GM21423 (cell line): ENCODE measurements at regions not wholly inside any gene's neighbourhood (a gene's known extent, or its start where the extent isn't known, plus 50 kb on each side); places are given as distances from the start of the nearest gene placed in this dataset.
"Not testable (repeated sequence)": the region's sequence is repeated elsewhere in the genome, so short reads cannot be mapped to it uniquely, and the experiment has no call there.

Experiments
- ATAC-seq: cut with Tn5 transposase; IDR thresholded peaks from one replicate; pipeline ENCODE4 v1.9.1; 2021; ENCODE audit warnings: mild to moderate bottlenecking, moderate library complexity; ENCODE audit not compliant: unreplicated experiment

DNA sequence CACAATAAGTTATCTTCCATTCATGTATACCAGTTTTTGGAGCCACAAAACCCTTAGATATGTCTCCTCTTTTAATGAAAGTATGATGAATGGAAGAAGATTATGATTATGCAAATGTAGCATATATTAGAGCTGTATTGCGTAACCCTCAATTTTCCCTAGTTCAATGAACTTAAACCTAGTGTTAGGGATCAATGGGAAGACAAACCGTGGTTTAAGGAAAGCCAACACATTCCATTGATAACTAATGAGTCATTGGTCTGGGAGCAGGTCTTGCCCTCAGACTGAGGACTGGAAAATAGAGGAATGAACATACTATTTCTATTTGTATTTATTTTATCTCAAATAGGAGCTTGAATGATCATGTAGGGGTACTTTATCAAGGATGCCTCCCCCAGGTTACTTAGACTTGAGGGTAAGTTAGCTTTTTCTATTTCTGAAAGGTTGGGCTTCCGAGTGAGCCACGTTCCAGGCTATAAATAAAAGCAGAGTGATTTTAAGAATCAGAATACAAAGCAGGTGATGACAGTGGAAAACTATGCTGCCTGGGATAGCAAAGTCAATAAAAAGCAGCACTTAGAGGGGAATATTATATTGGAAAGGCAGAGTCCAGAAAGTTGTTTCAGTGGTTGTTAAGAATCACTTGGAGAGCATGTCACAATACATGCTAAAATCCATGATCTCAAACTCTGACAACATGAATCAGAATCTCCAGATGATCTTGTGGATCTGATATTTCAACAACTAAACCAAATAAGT lies 356.0 kb downstream of the ADAM29 start:
- ATAC-seq: no peak

DNA sequence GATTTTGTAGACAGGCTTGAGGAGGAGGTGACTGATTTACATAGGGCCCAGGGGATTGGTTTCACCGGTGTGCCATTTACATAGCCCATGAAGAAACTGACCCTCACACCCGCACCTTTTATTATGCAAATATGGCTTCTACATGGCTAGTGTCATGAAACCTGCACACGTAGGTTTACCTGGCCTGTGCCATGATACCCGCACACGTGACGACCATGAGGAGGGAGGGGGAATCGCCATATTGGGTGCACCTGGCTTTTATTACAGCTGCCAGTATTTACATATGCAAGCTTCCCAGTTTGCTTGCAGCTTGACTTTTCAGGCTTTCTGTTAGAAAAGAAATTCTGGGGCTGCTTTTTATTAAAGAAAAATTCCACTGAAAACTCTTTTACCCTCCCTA lies 359.7 kb downstream of the ADAM29 start:
- no peak for ATAC-seq

DNA sequence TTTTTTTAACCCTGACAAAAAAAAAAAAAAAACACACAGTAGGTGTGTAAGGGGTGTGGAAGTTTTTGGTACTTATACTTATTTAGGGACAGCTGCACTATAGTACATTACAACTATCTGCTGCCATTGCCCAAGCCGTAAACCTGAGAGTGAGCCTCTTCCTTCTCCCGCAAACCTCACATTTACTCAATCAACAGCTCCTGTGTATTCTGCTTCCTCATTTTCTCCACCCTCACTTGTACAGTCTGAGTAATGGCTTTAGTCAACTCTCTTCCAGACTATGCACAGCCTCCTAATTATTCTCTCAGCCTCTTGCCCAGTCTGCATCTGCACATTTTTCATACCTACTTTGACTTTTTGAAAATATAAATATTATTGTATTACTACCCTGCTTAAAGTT lies 362.0 kb downstream of the ADAM29 start:
- ATAC-seq: no peak

DNA sequence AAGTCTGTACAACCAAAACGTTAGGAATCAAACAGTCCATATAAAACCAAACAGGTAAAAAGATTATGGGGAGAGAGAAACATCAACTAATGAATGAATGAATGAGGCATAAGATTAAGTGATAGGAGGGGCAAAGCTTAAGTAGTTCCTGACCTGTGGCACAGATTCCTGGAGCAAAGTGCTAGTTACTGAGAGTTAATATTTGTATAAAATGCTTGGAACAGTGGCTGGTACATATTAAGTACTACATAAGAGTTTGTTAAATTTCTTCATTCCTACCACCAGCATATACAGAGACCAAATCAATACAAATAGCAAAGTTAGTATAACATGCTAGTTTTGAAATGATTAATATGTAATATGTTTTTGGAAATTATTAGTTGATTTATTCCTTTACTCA lies 363.7 kb downstream of the ADAM29 start:
- ATAC-seq: no peak

DNA sequence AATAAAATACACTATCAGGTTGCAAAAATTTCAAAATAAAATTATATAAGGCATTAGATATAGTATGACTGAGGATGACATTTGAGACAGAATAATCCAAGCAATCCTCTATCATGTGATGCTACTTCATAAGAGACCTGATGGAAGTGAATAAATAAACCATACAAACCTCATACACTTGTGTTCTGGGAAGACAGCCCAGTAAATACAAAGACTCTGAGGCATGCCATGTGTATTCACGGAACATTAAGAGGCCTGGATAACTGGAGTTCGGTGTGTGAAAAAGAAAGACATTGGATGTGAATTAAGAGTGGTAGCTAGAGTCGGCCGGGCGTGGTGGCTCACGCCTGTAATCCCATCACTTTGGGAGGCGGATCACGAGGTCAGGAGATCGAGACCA lies 364.2 kb downstream of the ADAM29 start:
- ATAC-seq: no peak

DNA sequence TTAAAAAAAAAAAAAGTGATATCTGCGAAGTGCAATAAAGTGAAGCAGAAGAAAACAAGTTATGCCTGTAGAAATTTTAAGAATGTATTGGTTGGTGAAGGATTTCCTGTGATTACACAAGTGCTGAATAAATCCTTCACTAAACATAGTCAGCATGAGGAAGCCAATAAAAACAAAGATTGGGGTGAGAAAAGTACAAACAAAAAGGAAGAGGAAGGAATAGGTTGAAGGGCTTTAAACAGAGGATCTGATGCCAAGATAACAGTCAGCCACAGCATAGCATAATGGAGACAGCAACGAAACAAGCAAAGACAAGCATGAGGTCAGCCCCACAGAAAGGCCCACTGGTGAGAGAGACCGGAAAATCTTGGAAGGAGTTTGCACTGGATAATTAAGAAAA lies 372.2 kb downstream of the ADAM29 start:
- ATAC-seq: no peak

DNA sequence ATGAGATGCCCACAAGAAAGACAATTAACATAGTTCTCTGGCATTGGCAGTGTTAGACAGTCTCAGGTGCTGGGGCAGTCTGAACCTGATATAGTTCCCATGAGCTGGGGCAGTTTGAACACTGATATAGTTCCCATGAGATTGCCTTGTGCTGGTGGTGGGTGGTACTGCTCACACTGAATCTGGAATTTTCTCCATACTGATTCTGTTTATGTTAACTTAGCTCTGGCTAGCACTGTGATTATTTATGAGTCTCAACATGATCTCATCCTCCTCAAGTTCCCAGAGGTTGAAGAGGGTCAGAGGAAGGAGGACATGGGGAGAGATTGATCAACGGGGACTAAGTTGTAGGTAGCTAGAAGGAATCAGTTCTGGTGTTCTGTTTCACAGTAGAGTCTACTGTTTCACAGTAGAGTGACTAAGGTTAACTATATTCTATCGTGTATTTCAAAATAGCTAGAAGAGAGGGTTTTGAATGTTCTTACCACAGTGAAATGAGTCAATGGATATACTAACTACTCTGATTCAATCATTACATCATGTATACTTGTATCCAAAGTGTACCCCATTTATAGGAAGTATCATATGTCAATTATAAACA lies 379.9 kb downstream of the ADAM29 start:
- ATAC-seq: no peak

DNA sequence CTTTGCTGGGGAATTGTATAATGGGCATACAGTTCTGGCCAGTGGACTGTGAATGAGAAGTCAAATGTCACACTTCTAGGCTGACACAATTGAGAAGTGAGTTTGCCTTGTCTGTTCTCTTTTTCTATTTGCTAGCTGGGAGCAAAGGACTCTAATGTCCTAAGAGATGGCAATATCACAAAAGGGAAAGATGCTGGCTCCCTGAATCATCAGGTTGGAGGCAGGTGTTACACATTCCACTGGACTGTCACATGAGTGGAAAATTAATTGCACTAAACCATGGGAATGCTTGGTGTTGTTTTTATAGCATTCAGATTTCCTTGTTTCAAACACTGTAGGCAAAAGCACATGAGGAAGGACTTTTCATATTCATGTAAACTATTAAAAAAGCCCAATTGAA lies 388.3 kb downstream of the ADAM29 start:
- no peak for ATAC-seq

DNA sequence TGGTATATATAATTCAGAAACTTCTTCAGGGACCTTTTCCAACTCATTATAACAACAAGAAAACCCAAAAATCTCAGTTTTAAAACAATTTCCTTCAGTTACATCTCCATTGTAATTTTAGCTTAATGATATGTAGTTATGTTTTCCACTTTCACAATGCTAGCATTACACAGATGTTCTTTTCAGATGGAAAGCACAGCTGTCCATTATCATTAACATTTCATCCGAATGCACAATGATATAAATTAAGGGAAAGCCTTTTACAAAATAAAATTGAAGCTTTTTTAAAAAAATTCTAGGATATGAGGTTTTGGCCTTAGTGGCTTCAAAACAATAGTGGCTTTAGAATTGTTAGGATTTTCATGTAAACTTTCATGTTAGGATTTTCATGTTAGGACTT lies 389.2 kb downstream of the ADAM29 start:
- ATAC-seq: no peak

DNA sequence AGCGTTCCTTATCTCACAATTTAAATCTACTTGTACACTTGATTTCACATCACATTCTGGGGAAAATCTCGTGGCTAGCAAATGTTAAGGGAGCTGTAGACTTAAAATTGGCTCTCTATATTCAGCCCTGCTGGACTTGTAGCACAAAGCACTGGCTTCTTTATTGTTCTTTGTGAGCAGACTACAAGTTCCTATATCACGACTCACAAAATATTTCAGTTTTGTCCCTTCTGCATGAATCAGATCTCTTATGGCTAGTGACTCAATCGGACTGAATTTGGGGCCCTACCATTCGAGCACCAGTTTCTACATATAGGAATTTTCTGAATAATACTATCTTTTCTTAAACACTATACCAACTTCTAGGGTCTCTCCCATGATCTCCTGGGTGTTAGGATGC lies 390.1 kb downstream of the ADAM29 start:
- ATAC-seq: no peak

DNA sequence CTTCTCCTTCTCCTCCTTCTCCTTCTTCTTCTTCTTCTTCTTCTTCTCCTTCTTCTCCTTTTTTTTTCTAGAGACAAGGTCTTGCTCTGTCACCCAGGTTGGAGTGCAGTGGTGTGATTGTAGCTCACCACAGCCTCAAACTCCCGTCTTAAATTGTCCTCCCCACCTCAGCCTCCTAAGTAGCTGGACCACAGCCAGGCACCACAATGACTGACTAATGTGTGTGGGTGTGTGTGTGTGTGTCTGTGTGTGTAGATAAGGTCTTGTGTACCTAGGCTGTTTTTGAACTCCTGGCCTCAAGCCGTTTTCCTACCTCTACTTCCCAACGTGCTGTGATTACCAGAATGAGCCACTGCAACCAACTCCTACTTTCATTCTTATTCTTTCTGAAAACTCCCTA lies 390.9 kb downstream of the ADAM29 start:
- no peak for ATAC-seq

DNA sequence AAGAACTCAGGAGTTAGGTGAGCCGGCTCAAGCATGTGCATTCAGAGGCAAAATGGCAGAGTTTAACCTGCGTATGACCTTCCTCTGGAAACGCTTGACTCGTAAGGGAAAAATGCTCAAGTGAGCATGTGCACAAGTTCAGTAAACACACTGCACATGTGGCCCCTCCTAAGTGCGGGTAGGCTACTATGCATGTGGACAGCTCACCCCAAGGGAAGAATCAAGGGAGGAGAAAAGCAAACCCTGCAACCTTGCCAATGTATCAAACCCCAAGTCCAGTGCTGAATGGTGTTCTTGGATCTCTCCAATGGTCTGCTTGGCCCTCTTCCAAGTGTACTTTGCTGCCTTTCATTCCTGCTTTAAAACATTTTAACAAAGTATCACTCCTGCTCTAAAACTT lies 407.1 kb downstream of the ADAM29 start:
- ATAC-seq: no peak

DNA sequence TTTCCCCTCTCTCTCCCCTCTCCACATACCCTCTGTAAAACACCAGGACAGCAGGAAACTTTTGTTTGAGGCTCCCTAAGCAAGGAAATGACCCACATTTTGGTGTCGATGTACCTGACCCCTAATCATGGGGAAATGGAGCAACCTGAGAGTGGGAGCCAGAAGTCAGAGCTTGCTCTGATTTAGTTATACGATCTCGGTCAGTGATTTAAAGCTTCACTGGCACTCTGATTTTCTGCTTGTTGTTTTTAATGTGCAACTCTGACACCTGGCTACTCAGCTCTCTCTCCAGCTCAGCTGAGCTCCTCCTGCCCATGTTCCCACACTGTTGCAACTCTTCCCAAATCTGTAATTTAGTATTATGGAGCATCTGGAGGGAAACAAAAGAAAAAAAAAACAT lies 408.6 kb downstream of the ADAM29 start:
- no peak for ATAC-seq

DNA sequence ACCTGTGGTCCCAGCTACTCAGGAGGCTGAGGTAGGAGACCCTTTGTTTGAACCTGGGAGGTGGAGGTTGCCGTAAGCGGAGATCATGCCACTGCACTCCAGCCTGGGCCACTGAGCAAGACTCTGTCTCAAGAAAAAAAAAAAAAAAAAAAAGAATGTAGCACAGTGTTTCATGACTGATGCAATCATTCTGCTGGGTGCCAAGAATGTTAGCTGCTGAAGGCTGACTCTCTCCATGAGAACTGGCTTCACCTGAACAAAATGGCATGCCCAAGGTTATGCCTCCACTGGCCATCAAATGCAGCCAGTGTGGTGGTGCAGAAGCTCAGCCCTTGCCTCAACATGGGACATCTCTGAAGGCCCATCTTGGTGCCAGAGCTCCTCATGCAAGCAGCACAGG lies 412.1 kb downstream of the ADAM29 start:
- ATAC-seq: no peak

DNA sequence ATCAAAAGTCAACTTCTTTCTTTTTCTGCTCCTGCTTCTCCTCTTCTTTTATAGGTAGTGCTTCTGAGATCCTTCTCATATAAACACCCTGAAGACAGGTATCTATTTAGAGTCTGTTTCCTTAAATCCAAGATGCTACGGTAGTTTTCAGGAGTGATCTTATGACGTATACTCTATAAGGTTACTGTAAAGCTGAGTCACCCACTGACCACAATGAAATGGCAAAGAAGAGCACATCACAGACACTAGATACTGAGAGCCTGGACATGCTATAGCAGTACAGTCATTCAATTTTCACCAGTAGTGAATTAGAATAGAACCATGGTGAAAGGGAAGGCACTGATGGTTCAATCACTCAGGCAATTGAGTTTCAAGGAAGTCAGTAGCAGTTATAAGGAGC lies 412.5 kb downstream of the ADAM29 start:
- no peak for ATAC-seq

DNA sequence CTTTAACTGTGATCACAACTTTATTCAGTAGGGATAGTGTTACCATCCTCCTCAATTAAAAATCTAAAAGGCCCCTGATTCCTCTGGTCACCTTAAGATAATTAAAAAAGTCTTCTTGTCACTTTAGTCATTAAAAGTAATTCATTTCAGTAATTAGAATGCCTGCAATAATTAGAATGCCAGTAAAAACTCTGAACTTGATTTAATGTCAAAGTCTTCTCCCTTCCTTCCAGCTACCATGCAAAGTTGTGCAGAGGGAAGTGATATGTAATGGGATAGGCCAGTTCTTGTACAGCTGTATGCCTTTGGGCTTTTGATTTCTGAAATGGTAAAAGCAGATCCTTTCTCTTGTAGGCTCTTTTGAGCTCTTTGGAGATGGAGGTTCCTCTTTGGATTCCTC lies 417.2 kb downstream of the ADAM29 start:
- no peak for ATAC-seq

DNA sequence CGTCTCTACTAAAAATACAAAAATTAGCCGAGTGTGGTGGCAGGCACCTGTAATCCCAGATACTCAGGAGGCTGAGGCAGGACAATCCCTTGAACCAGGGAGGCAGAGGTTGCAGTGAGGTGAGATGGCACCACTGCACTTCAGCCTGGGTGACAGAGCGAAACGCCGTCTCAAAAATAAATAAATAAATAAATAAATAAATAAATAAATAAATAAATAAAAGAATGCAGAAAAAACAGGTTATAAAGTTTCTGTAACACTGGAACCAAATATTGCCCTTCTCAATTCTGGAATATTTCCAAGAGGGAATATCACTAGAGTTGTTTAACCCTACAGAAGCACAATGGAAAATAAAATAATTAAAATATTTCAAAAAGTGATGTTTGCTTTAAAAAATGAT lies 418.4 kb downstream of the ADAM29 start:
- ATAC-seq: not testable (repeated sequence)

DNA sequence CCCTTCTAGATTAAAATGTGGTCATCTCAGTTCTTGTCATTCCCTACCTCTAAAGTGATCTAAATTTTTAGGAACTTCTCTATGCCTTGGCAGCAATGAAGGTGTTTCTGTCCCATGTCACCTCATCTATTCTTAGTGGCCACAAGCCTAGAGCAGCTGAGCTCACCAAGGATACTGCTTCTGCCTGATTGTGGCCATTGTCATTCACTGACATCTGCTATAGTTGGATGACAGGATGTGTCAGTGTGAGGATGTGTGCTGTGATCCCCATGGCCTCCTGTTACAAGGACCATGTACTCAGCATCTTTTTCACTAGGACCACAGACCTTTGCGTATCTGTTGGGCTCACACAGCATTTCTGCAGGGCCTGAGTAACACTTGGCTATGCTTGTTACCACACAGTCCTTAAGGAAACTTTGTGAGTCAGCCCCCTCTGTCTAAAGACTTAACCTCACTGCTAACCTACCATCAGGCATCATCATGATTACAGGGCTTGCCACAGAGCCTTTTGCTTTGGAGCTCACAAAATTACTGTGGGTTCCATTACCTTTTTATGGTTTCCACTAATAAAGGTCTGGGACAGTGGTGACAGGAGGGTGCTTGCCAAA lies 421.0 kb downstream of the ADAM29 start:
- no peak for ATAC-seq

DNA sequence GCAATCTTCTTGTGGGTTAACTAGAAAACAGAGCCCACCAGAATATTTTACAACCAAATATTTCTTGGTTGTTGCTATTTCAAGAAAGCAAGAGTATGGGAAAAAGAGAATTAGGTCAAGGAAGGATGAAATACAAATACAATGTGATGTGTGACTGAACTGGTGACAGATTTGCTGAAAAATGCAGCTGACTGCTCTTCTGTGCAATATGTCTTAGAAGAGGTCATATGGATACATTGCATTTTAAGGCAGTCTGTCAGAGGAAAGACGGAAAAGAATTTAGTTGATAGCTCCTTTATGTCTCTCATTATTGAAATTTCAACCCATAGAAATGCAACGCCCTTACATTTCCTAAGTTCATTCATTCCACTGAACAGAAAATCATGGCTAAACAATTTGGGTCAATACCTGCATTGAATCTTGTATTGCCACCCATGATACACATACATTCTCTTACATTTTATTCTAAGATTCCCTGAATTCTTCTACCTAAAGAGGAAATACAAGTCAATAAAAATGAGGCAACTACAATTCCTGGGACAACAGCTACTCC lies 423.1 kb downstream of the ADAM29 start:
- no peak for ATAC-seq

DNA sequence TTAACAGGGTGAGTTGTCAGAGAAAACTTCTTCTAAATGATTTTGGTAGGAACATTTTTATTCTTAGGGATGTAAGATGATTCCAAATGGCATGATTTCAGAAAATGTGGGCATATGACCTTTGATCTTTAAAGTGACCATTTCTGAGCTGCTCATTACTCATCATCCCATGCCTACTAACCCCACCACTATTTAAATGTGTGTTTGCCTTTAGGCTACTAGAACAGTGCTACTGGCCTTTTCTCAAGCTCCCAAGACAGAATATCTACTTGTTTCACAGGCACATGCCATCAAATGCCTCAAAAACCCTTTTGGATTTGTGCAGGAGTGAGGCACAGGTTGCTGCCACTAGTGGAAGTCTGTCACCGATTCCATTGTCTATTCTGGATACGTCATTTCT lies 428.2 kb downstream of the ADAM29 start:
- no peak for ATAC-seq

DNA sequence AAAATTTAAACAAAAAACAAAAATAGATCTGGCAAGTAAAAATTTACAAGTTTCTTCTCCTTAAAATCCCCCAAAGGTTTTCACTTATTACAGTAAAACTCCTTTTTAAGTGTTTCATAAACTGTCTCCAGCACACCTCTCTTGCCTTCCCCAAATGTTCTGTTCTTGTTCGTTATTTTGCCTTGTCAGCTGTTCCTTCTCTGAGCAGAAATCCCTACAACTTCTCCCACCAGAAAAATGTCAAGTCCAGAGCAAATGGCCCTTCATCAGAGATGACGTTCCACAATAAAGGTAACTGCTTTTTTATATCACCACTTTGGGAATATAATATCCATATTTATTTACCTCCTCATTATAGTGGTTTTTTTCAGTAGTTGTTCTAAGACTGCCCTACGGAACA lies 432.1 kb downstream of the ADAM29 start:
- ATAC-seq: no peak

DNA sequence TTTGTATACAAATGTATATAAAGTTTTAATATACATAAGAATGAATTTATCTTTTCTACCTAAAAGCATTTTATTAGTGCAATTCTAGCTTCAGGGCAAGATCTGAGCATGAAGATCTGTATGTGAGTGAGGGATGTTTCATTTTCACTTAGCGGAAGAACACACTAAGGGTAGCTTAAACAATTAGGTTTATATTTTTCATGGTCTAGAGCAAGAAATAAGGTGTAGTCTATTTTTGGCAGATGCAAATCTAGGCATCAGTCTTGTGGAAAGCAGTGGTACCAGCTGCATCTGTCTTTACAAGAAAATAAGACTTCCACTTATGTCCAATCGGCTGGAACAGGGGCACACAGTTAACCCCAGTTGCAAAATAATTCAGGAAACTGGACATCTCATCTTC lies 433.3 kb downstream of the ADAM29 start:
- ATAC-seq: no peak
